HK-2 (cell line): ENCODE measurements at regions not wholly inside any gene's neighbourhood (a gene's known extent, or its start where the extent isn't known, plus 50 kb on each side); places are given as distances from the start of the nearest gene placed in this dataset.
A peak's percentile ranks its signal among the peaks of the same experiment; 100 is the strongest.

Experiments used
- DNase-seq: peaks from one replicate; pipeline ENCODE4 v3.0.0-alpha.2; 2018; ENCODE audit not compliant: unreplicated experiment

DNA sequence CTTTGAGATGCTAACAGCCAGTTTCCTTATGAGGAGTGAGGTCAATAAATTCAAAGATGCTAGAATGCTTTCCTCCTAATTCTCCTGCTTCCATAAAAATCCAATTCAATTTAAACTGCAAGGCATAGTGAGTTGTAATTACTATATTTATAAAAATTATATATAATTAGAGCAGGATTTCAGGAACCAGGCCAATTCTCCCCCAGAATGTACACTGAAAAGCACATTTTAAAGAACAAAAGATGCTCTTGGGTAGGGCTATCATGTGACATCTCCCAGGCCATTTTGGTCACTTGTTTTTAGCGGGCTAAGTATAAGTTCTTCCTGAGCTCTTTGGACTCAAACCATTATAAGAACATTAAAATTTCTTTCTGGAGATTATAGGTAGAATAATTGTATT is 195.7 kb upstream of the KCNG1 start:
- no peak for DNase-seq

DNA sequence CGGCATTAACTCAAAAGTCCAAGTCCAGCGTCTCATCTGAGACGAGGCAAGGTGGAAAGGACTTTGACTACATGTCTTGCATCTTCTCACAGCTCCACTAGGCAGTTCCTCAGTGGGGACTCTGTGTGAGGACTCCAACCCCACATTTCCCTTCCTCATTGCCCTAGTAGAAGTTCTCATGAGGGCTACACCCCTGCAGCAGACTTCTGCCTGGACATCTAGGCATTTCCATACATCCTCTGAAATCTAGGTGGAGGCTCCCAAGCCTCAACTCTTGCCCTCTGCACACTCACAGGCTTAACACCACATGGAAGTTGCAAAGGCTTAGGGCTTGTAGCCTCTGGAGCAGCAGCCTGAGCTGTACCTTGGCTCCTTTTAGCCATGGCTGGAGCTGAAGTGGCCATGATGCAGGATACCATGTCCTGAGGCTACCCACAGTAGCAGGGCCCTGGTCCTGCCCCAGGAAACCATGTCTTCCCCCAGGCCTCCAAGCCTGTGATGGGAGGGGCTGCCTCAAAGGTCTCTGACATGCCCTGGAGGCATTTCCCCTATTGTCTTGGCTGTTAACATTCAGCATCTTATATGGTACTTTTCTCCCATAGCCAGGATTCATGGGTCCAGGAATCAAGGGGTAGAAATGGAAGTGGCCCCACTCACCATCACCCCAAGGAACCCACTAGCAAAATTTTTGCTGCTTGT is 194.6 kb upstream of the KCNG1 start:
- no peak for DNase-seq

DNA sequence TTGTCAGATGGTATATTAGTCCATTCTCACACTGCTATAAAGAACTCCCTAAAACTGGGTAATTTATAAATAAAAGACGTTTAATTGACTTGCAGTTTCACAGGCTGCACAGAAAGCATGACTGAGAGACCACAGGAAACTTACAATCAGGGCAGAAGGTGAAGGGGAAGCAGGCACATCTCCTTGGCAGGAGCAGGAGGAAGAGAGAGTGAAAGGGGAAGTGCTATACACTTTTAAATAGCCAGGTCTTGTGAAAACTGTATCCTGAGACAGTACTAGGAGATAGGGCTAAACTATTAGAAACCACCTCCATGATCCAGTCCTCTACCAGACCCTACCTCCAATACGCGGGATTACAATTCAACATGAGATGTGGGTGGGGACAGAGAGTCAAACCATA is 193.9 kb upstream of the KCNG1 start:
- no peak for DNase-seq

DNA sequence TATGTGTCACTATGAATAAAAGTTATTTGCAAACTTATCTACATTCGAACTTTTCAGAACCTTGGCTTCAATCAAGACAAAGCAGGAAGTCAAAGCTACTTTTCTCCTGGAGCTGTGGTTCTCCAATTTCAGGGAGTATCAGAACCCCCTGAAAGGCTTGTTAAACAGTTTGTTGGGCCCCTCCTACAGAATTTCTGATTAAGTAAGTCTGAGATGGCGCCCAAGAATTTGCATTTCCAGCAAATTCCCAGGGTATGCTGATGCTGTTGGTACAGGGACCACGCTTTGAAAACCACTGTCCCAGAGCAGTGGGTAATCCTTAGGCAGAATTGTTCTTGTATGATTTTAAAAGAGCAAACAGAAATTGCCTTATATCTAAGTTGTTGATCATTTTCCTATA is 189.9 kb upstream of the KCNG1 start:
- DNase-seq, result no peak

DNA sequence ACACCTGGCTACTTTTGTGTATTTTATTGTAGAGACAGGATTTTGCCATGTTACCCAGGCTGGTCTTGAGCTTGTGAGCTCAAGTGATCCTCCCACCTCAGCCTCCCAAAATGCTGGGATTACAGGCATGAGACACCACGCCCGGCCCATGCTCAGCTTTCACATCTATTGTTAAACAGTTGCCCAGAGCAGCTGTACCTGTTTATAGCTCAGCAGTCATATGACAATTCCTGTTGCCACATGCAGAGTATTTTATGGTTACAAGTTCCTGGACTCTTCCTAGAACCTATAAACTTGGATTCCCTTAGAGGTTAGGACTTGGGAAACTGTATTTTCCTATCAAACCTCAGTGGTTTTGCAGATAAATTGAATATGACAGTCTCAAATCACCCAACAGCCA is 188.3 kb upstream of the KCNG1 start:
- no peak for DNase-seq

DNA sequence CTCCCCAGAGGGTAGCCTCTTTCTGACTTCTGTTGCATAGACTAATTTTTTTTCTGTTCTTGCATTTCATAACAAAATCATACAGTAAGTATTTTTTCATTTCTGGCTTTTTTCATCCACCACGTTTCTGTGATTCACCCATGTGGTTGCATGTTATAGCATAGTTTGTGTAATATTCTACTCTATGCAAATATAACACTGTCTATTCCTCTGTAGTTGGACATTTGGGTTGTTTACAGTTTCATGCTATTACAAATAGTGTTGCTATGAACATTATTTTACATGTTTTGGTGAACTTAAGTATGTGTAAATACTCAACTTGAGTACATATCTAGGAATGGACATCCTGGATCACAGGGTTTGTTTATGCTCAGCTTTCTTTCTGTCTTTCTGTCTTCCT is 187.2 kb upstream of the KCNG1 start:
- DNase-seq, result no peak

DNA sequence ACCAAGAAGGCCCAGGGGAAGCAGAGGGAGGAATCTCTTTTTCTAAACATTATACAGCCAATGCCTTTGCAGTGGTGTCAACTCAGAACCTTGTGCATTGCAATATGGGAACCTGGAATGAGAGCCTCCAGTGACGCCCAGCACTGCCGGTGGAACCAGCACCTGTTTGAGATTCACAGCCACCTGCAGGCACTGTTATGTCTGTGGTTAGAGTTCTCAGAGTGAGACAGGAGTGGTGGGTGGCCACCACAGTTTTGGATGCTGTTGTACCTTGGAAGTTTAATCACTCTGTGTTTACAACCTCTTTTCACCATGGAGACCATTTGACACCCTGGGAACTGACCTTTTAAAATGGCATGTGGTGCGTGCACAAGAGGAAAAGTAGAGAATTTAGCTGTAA is 185.3 kb upstream of the KCNG1 start:
- no peak for DNase-seq

DNA sequence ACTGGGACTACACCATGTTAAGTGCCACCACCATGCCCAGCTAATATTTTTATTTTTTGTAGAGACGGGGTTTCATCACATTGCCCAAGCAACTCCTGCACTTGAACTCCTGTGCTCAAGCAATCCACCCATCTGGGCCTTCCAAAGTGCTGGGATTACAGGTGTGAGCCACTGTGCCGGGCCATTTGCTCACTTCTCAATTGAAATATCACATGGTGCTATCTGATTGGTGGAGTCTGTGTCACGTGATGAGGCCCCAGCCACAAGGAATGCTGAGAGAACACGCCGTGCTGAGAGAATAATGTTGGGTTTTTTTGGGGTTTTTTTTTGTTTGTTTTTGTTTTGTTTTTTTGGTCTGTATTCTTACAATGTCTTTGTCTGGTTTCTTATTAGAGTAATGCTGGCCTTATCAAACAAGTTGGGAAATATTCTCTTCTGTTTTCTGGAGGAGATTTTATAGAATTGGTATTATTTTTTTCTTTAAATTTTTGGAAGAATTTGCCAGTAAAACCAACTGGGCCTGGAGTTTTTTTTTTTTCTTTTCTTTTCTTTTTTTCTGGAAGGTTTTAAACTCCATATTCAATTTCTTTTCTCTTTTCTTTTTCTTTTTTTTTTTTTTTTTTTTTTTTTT is 183.2 kb upstream of the KCNG1 start:
- no peak for DNase-seq

DNA sequence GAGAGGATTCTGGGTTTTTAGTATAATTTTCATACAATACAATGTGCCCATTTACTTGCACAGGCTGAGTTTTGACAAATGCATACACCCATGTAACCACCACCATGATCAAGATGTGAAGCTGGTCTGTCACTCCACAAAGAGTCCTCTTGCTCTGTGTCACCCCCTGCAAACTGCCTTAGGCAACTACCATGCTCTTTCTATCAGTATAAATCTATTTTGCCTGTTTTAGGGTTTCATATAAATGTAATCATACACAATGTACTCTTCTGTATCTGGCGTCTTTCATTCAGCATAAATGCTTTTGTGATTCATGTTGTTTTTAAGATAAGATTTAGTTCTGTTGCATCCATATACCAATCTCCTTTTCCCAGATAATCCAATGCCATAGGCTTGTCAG is 181.9 kb upstream of the KCNG1 start:
- DNase-seq, result no peak

DNA sequence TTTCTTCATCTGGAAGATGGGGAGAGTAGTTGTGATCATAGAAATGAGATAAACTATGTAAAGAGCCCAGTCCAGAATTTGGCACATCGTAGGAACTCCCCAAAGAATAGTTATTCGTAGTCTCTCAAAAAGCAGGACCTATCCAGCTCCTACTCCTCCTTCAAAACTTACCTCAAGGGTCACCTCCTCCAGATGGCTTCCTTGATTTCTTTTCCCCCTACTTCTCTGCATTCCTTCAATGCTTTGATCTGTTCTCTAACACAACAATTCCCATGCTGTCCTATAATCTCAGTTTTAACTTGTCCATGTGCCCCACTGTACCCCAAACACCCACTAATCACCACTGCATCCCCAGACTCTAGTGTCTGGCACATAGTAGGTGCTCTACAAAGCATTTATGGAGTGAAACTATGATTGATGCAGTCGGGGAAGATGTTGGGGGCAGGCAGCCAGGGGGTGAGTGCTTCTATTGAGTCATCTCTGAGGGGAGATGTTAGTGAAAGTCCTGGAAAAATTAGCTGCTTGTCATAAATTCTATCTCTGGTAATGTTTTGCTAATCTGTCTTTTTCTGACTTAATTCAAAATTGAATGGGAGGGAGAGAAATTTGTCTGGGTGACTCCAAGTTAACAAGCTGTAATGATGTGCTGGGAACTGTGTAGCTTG is 181.3 kb upstream of the KCNG1 start:
- no peak for DNase-seq

DNA sequence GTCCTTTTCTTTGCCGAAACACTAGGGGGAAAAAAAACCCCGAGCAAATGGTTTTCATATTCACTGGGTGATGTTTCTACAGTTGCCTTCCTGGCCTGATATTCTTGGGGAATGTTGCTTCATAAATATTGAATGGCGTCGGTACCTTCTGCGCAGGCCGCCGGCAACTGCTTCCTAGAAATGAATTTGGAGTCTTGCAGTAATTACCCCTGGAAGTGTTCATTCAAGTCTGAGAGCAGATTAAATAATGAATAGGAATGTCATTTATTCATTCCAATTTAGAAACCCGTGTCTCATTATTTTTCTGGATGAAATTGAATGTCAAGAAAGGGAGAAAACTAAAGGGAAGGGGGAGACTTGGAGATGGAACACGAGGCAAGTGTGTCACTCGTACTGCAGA is 179.4 kb upstream of the KCNG1 start:
- DNase-seq, result no peak

DNA sequence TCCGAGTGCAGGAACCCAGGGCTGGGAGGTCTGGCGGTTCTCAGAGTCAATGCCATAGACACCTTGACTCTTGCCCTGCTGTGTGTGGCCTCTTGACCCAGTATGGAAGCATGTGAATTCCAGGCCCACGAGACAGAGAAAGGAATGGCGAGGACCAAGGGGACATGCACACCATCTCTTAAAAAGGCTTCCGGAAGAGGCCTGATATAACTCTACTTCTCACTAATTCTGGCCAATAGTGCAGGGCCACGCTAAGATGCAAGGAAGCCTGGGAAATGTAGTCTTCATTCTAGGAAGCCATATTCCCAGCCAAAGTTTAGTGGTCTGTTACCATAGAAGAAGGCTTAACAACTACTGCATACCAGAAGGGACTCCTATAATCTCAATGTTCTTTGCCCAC is 177.0 kb upstream of the KCNG1 start:
- no peak for DNase-seq

DNA sequence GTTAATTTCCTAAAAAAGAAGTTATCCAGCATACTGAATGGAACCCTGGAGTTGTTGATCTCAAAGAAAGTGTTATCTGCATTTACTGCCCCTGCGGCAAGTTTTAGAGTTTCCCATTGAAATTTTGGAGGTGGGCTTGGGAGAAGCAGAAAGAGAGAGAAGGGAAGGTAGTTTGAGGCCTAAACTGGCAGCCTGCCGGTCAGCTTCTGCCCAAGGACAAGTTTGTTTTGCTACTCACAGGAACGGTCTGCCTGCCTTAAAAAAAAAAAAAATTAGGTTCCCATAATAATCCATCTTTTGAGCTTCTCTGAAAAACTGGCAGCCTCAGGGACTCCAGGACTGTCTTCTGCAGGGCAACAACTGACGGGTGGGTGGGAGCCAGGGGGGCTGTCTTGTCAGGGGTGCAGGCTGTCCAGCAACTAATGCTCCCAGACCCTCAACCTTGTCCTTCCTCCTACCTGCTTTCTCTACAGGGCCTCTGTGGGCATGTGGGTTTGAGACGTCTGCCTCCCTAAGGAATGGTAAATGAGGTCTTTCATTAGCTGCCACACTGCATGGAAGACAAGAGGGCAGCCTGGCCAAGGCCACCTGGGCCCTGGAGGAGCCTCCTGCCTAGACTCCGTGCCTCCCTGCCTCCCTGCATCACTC is 176.1 kb upstream of the KCNG1 start:
- DNase-seq, result no peak

DNA sequence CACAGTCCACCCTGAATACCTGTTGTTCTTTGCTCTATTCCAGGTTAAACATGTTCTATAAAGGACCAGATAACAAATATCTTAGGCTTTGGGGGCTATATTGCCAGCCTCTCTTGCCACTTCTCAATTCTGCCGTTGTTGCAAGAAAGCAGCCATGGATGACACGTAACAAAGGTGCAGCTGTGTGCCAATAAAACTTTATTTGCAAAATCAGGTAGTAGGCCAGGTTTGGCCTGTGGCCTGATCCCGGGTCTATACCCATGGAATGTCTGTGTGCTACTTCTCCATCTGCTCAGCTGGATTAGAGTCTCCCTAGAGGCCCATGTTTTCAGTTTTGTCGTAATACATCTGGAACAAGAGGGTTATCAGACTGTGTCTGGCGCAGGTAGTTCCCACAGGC is 175.3 kb upstream of the KCNG1 start:
- DNase-seq, result no peak

DNA sequence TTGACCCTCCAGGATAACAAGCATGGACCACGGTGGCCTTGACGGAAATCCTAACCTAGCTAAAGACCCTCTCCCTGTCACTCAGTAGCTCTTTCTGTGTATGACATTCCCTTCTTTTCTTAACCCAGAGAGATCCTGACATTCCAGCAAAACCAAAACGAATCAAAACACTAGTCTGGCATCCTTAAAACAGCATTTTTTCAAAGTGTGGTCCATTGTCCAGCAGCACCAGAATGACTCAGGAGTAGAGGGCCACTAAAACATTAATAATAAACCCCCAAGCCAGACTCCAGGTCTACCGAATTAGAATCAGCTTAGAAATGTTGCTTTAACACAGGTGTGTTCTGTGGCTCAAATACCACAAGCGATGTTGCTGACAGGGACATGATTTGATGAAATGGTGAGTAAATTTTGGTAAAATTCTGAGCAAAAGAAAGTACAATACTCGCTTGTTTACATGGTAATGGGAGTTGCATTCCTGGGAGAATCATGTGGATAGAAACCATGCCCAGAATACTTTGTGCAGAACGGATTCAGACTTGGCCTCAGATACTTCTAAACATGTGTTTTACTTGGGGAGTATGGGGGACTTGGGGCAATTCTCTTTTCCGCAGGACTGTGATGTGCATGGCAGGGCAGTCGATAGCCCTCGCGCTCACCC is 174.2 kb upstream of the KCNG1 start:
- DNase-seq, result no peak

DNA sequence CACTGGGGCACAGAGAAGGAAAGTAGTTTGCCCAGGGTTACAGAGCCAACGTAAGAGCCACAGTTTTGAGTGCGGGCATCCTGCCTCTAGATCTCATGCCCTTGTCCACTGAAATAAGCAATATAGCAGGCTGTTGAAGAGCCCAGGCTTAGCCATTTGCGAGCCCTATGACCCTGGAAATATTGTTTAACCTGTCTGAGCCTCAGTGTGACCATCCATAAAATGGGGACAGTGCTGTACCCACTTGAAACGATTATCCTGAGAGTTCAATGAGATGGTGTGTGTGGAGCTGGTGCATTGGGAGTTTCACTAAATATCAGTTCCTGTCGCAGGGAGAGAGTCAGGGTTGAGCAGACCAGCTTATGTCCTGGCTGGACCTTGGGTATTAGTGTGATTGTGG is 173.1 kb upstream of the KCNG1 start:
- no peak for DNase-seq

DNA sequence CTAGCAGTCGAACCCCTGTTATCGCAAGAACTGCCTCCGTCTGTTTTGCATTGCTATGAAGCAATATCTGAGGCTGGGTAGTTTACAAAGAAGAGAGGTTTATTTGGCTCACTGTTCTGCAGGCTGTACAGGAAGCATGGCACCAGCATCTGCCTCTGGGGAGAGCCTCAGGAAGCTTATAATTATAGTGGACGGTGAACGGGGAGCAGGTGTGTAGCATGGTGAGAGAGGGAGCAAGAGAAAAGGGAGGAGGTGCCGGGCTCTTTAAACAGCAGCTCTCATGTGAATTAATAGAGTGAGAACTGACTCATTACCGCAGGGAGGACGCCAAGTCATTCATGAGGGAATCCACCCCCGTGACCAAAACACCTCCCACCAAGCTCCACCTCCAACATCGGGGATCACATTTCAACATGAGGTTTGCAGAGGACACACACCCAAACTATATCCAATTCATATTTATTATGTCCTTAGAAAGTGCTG is 172.6 kb upstream of the KCNG1 start:
- peak; percentile 42 for DNase-seq

DNA sequence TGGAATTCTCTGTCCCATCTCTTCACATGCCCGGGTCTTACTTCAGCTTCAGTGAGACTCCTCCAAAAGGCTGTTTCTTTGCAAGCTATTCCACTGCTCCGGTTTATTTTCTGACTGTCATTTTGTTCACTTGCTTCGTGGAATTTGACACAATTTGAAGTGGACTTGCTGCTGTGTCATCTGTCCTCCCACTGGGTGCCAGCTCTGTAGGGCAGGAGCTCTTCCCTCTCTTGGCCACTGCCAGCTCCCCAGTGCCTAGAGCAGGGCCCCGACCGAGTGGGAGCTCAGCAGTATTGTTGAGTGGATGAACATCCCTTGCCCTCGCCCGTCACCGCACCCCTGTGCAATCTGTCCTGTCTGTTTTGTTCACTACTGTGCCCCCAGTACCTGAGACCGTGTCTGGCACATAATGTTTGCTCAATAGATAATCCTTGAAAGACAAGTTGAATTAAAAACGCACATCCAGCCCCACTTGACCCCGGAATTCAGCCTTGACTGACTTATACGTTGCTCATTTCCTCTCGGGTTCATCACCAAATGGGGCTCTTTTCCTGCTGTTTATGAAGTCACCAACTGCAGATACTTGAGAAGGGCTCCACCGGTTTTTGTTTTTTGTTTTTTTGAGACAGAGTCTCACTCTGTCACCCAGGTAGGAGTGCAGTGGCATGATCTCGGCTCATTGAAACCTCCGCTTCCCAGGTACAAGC is 170.3 kb upstream of the KCNG1 start:
- no peak for DNase-seq

DNA sequence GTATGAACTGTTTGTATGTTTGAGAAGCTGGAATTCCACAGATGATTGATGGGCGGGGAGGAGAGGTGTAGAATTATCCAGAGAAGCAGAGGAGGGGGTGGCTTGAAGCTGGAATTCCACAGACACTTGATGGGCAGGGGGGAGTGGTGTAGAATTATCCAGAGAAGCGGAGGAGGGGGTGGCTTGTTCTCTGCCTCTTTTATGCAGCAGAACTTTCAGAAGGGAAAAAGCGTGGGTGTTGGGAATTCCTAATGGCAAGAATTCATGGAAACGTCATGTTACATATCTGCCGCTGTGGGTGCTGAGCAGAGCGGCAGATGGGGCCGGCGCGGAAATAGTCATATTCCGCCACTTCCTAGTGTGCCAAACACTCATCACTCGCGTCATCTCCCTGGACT is 167.9 kb upstream of the KCNG1 start:
- DNase-seq, result no peak

DNA sequence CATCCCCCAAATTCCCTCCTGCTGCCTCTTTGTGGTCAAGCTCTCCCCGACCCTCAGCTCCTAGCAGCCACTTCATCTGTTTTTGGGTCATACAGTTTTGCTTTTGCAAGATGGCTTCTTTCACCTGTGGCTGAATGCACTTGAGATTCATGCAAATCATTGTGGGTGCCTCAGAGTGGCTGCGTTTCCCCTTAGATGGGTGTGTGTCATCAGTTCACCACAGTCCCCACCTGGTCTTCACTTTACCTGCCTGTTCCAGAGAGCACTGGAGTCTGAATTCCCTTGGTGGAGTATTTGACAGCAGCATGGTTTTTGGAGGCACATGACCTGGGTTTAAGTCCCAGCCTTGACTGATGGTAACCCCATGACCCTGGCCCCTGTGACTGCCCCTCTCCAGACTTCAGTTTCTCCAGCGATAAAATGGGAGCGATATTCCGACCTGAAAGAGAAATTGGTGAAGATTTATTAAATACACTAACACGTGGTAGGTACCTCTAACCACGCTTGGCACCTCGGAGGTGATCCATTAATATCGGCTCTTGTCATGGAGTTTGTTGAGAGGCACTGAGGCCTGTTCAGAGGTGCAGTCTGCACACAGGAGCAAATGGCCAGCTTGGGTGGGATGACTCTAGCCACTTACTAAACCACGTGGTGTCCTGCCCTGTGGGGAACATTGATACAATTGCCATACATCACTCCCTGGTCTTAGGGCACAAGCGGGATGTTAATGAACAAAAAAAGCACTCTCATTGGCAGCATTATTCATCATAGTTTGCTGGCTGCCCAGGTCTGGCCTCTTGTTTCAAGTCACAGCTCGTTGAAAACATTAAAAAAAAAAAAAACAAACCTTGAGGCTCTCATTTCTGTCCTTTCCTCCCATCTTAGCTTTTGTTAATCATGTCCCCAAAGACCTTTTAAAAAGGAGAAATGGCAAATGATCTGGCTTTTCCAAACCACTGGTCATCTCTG is 167.2 kb upstream of the KCNG1 start:
- DNase-seq, result no peak
